ENCODE measurements at regions not wholly inside any gene's neighbourhood (a gene's known extent, or its start where the extent isn't known, plus 50 kb on each side); places are given as distances from the start of the nearest gene placed in this dataset.

DNA sequence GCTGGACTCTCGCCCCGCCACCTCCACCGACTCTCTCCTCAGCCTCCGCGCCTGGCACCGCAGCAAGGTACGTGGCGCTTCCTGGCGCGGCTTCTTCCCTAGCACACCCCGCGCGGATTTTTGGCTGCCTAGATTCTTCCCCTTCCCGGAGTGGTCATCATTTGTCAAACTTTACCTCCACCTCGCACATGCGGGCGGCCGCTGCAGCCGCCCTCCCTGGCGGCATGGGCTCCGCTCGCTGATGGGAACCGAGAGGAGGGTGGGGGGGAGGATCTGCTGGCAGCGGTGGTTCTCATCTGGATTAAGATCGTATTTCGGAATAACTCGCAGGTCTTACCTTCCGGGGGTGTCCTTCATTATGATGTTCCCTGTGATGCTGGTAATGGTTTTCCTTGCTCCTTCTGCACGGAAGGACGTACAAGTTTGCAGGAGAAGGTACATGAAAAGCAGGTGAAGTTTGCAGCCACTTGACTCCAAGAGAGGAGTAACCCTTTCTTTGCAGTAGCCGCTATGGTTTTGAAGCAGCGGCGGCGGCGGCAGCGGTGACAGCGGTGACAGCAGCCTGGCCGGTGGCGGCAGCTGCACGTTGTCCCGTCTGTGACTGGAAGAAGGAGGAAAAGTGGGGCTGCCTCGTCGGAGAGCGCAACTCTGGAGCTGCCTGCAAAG lies 2183.9 kb upstream of the TENM3 start:
- Histone ChIP-seq H3K36me3 (ENCODE audit: control insufficient read depth, insufficient read depth, low read length) (no peaks in the 10 kb centered on the region), H3K4me1 (ENCODE audit: control insufficient read depth, insufficient read depth, low read length, poor library complexity, severe bottlenecking) (no peaks in the 10 kb centered on the region), H3K27ac (ENCODE audit: low read depth, low read length, severe bottlenecking) (no peak overlapping the region), H3K4me3 (ENCODE audit: extremely low read depth, insufficient read depth, low read length, poor library complexity, severe bottlenecking) (peak overlapping the region; percentile 52), H3K9me3 (ENCODE audit: control insufficient read depth, low read length) (no peaks in the 10 kb centered on the region)
- 0% methylated on average over 28 to 31 of the region's 44 CpGs for WGBS, 2 experiments (ENCODE audit: insufficient coverage in 2 of 2)

DNA sequence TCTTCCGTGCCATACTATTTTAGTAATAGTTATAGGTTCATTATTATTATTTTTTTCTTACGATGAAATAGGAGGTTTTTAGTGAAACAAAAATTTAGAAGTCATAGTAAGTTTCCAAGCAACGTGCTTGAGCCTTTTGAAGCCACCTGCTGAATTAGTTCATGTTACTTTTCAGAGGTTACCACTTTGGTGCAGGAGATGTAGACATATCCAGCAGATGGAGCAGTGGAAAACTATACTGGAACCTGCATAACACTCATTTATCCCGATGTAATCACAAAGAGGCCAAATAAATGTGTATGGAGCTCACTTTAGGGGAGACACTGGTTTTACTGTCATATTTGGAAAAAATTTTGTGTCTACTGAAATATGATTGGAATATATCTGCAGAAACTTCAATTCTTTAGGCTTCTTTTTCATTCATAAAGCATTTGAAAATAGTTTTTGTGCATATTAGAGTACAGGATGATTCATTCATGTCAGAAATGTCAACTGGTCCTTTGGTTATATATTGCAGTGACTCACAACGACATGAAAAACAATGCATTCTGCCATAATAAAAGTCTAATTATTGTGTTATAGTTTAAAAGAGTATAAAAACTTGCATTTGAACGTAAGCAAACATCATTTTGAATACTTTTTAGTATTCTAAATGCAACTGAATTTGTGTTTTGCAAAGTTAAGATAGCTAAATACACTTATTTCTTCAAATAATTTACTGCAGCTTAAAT lies 2182.9 kb upstream of the TENM3 start:
- no peak overlapping the region for H3K4me3 ChIP-seq (ENCODE audit: extremely low read depth, insufficient read depth, low read length, poor library complexity, severe bottlenecking)
- H3K9me3 ChIP-seq (ENCODE audit: control insufficient read depth, low read length), result no peaks in the 10 kb centered on the region
- no peak overlapping the region for H3K27ac ChIP-seq (ENCODE audit: low read depth, low read length, severe bottlenecking)
- WGBS, 2 experiments (ENCODE audit: insufficient coverage in 2 of 2), result 0% methylated on average over 1 of the region's 6 CpGs; no CpG with 5 or more reads in 1 of the 2 experiments
- H3K36me3 ChIP-seq (ENCODE audit: control insufficient read depth, insufficient read depth, low read length), result no peaks in the 10 kb centered on the region
- H3K4me1 ChIP-seq (ENCODE audit: control insufficient read depth, insufficient read depth, low read length, poor library complexity, severe bottlenecking), result no peaks in the 10 kb centered on the region

DNA sequence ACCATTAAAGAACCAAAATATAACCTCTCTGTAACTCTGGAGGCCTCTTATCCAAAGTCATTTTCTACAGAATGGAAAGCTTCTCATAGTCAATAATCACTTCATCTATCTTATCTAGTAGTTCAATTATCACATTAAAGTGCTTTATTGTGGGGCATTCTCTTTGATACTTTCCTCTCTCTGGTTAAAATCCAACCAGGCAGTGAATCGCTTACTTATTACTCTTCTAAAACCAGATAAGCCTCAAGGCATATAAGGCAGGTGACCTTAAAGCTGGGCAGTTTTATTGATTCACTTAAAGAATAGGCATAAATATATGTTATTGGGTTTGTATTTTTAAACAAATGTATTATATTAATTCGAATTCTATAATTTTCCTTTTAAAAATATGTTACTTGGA lies 2162.1 kb upstream of the TENM3 start:
- no peaks in the 10 kb centered on the region for H3K36me3 ChIP-seq (ENCODE audit: control insufficient read depth, insufficient read depth, low read length)
- no peaks in the 10 kb centered on the region for H3K9me3 ChIP-seq (ENCODE audit: control insufficient read depth, low read length)
- no peak overlapping the region for H3K4me3 ChIP-seq (ENCODE audit: extremely low read depth, insufficient read depth, low read length, poor library complexity, severe bottlenecking)
- no peaks in the 10 kb centered on the region for H3K4me1 ChIP-seq (ENCODE audit: control insufficient read depth, insufficient read depth, low read length, poor library complexity, severe bottlenecking)
- H3K27ac ChIP-seq (ENCODE audit: low read depth, low read length, severe bottlenecking), result no peak overlapping the region
- no CpG with 5 or more reads among the region's 2 CpGs for WGBS, 2 experiments (ENCODE audit: insufficient coverage in 2 of 2)

DNA sequence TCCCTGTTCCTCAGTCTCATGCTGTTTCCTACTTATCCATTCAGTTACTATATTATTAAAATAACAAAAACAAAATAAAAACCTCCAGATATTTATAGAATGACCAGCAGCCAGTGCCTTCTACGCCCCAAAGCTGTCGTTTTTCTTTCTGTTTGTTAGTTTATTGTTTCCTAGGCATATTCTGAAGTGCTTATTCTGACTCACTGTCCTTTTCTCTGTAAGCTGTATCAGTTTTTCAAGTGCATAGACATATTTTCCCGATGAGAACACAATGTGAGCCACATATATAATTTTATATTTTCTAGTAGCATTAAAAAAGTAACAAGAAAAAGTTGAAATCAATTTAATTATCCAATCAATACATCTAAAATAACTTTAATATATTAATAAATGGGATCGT lies 2158.6 kb upstream of the TENM3 start:
- Histone ChIP-seq H3K36me3 (ENCODE audit: control insufficient read depth, insufficient read depth, low read length) (no peaks in the 10 kb centered on the region), H3K4me3 (ENCODE audit: extremely low read depth, insufficient read depth, low read length, poor library complexity, severe bottlenecking) (no peak overlapping the region), H3K4me1 (ENCODE audit: control insufficient read depth, insufficient read depth, low read length, poor library complexity, severe bottlenecking) (no peaks in the 10 kb centered on the region), H3K27ac (ENCODE audit: low read depth, low read length, severe bottlenecking) (no peak overlapping the region), H3K9me3 (ENCODE audit: control insufficient read depth, low read length) (no peaks in the 10 kb centered on the region)
- 100% methylated on average over 2 of the region's 4 CpGs; no CpG with 5 or more reads in 1 of the 2 experiments for WGBS, 2 experiments (ENCODE audit: insufficient coverage in 2 of 2)

DNA sequence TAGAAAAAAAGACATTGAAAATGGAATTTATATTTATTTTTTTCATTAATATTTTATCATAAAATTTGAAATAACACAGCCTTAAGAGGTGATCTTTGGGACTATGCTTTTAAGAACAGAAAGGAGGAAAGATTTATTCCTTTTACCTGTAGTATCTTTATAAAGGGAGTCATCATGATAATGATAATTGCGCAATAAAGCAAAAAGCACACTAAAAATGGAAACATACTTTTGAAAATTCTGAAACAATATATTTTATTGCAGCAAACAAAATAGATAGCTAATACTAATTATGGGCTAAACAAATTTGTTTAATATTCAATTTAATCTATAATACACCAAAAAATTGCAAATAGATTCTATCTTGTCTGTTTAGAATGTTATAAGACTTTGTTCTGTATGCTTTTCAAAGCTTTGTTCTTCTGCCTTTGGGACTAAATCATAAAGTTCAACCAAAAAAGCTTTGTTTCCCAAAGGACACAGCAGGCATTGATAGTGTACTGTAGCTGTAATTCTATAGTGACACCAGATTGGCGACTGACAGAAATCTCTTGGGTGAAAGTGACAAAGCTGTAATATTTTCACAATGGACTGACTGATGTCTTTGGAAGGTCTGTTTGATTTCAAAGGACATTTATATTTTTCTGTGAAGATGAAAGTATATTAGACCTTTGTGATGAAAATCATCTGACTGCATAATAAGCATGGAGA lies 2156.6 kb upstream of the TENM3 start:
- Histone ChIP-seq H3K36me3 (ENCODE audit: control insufficient read depth, insufficient read depth, low read length) (no peaks in the 10 kb centered on the region), H3K9me3 (ENCODE audit: control insufficient read depth, low read length) (no peaks in the 10 kb centered on the region), H3K4me1 (ENCODE audit: control insufficient read depth, insufficient read depth, low read length, poor library complexity, severe bottlenecking) (no peaks in the 10 kb centered on the region), H3K27ac (ENCODE audit: low read depth, low read length, severe bottlenecking) (no peak overlapping the region), H3K4me3 (ENCODE audit: extremely low read depth, insufficient read depth, low read length, poor library complexity, severe bottlenecking) (no peak overlapping the region)
- WGBS, 2 experiments (ENCODE audit: insufficient coverage in 2 of 2), result 100% methylated on average over 1 of the region's 2 CpGs

DNA sequence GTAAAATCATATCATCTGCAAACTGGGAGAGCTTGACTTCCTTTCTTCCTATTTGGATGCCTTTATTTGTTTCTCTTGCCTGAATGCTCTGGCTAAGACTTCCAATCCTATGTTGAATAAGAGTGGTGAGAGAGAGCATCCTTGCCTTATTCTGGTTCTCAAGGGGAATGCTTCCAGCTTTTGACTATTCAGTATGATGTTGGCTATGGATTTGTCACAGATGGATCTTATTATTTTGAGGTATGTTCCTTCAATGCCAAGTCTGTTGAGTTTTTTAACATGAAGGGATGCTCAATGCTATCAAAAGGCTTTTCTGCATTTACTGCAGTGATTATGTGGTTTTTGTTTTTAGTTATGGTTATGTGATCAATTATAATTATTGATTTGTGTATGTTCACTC lies 2144.6 kb upstream of the TENM3 start:
- no peaks in the 10 kb centered on the region for H3K36me3 ChIP-seq (ENCODE audit: control insufficient read depth, insufficient read depth, low read length)
- H3K4me1 ChIP-seq (ENCODE audit: control insufficient read depth, insufficient read depth, low read length, poor library complexity, severe bottlenecking), result no peaks in the 10 kb centered on the region
- H3K27ac ChIP-seq (ENCODE audit: low read depth, low read length, severe bottlenecking), result no peak overlapping the region
- H3K4me3 ChIP-seq (ENCODE audit: extremely low read depth, insufficient read depth, low read length, poor library complexity, severe bottlenecking), result no peak overlapping the region
- no peaks in the 10 kb centered on the region for H3K9me3 ChIP-seq (ENCODE audit: control insufficient read depth, low read length)

DNA sequence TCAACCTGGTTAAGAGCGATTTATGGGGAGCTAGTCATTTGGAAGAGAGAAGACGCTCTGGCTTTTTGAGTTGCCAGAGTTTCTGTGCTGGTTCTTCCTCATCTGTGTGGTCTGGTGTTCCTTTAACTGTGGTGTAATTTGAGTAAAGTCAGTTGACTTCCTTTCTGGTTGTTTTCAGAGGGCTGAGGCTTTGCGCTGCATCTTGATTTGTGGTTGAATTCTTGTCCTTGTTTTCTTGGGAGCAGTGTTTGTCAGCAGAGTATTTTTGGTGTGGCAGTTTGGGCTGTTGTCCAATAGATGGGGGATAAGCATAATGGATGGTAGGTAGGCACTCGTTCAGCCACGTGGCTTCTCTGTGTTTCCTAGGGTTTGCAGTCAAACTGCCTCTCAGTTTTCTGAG lies 2143.2 kb upstream of the TENM3 start:
- H3K4me3 ChIP-seq (ENCODE audit: extremely low read depth, insufficient read depth, low read length, poor library complexity, severe bottlenecking), result no peak overlapping the region
- H3K27ac ChIP-seq (ENCODE audit: low read depth, low read length, severe bottlenecking), result no peak overlapping the region
- WGBS, 2 experiments (ENCODE audit: insufficient coverage in 2 of 2), result 89 to 93% methylated on average over 3 to 5 of the region's 5 CpGs
- no peaks in the 10 kb centered on the region for H3K9me3 ChIP-seq (ENCODE audit: control insufficient read depth, low read length)
- no peaks in the 10 kb centered on the region for H3K36me3 ChIP-seq (ENCODE audit: control insufficient read depth, insufficient read depth, low read length)
- no peaks in the 10 kb centered on the region for H3K4me1 ChIP-seq (ENCODE audit: control insufficient read depth, insufficient read depth, low read length, poor library complexity, severe bottlenecking)

DNA sequence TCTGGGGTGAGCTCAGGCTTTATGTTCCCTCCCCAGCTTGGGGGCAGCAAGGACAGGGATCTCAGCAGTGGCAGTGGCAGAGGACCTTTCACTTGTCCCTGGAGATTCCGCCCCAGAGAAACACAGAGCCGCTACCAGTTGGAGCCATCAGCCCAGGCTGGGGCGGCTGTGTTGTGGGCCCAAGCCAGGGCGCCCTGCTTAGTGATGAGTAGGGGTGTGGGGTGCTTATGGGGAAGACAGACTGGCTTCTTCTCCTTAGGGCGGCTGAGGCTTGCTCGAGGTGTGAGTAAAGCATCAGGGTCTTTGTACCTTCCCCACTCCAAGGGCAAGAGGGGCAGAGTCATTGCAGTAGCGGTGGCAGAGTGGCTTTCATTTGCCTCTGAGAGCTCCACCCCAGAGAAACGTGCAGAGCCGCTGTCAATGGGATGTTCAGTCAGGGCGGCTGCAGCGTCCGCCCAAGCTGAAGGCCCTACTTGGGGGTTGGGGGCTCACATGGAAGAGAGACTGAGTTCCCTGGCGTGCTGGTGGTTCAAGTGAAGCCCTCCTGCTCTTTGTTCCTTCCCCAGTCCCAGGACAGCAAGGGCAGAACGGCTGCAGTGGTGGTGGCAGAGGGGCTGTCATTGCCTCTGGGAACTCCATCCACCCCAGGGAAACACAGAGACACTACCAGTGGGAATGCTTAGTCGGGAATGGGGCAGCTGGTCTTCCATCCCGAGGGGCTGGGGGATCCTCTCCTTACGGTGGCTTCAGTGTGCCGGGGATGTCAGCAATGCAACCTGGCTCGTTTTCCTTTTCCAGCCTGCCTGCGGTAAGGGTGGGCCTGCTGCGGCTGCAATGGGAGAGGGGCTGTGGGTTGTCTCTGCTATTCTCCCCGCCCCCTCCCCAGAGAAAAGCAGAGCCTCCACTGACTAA lies 2142.5 kb upstream of the TENM3 start:
- H3K9me3 ChIP-seq (ENCODE audit: control insufficient read depth, low read length), result no peaks in the 10 kb centered on the region
- H3K36me3 ChIP-seq (ENCODE audit: control insufficient read depth, insufficient read depth, low read length), result no peaks in the 10 kb centered on the region
- H3K4me3 ChIP-seq (ENCODE audit: extremely low read depth, insufficient read depth, low read length, poor library complexity, severe bottlenecking), result no peak overlapping the region
- no peak overlapping the region for H3K27ac ChIP-seq (ENCODE audit: low read depth, low read length, severe bottlenecking)
- H3K4me1 ChIP-seq (ENCODE audit: control insufficient read depth, insufficient read depth, low read length, poor library complexity, severe bottlenecking), result no peaks in the 10 kb centered on the region
- WGBS, 2 experiments (ENCODE audit: insufficient coverage in 2 of 2), result 92 to 97% methylated on average over 8 to 12 of the region's 22 CpGs

DNA sequence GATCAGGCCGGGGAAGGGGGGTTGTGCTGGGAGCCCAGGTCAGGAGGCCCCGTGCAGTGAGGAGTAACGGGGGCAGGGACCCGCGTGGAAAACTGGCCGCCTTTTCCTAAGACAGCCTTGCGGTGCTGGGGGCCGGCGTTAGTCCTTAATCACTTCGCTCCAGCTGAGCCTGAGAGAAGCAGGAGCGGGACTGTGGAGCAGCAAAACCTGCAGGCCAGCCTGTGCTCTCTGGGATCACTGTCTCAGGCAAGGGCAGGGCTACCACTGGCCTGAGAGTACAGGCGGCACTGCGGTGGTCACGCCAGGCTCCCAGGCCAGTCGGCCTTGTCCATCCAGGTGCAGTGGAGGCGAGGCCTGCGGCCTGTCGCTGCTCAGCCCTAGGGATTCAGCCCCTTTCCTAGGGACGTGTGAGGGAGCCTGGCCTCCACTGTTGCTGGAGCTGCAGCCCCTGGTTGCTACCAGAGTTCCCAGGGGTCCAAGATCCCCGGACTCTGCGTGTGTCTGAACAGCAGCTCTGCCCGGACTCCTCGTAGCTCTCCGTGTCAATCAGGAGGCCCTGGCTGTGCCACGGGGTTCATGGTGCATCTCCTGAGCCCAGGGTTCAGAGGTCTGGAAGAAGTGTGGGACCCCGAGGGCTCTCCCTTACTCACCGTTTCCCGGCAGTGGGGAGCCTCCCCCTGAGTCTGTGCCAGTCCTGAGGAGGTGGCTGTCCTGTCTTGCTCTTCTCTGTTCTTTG lies 2141.7 kb upstream of the TENM3 start:
- Histone ChIP-seq H3K27ac (ENCODE audit: low read depth, low read length, severe bottlenecking) (no peak overlapping the region), H3K4me1 (ENCODE audit: control insufficient read depth, insufficient read depth, low read length, poor library complexity, severe bottlenecking) (no peaks in the 10 kb centered on the region), H3K9me3 (ENCODE audit: control insufficient read depth, low read length) (no peaks in the 10 kb centered on the region), H3K36me3 (ENCODE audit: control insufficient read depth, insufficient read depth, low read length) (no peaks in the 10 kb centered on the region), H3K4me3 (ENCODE audit: extremely low read depth, insufficient read depth, low read length, poor library complexity, severe bottlenecking) (no peak overlapping the region)
- WGBS, 2 experiments (ENCODE audit: insufficient coverage in 2 of 2), result 88 to 91% methylated on average over 24 to 25 of the region's 28 CpGs

DNA sequence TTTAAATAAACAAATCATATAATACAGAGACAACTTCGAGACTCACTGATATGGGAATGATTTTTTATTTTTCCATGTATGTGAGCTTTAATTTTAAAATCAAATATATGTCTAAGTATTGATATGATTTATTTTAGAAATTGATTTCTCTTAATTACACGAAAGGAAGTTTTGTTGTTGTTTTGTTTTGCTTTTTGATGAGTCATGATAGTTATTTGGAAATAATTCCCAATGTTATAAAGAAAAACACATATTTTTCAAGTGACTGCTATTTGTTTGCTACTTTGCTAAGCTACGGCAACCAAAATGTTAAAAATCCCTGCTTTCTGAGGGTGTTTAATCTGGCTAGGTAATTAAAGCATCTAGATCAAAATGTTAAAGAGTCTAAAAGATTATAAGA lies 2139.4 kb upstream of the TENM3 start:
- WGBS, 2 experiments (ENCODE audit: insufficient coverage in 2 of 2), result no CpG with 5 or more reads among the region's 3 CpGs
- no peak overlapping the region for H3K27ac ChIP-seq (ENCODE audit: low read depth, low read length, severe bottlenecking)
- no peaks in the 10 kb centered on the region for H3K9me3 ChIP-seq (ENCODE audit: control insufficient read depth, low read length)
- H3K4me1 ChIP-seq (ENCODE audit: control insufficient read depth, insufficient read depth, low read length, poor library complexity, severe bottlenecking), result no peaks in the 10 kb centered on the region
- no peaks in the 10 kb centered on the region for H3K36me3 ChIP-seq (ENCODE audit: control insufficient read depth, insufficient read depth, low read length)
- no peak overlapping the region for H3K4me3 ChIP-seq (ENCODE audit: extremely low read depth, insufficient read depth, low read length, poor library complexity, severe bottlenecking)

Data from mesodermal cell (in vitro differentiated cells).